ENCODE measurements at regions not wholly inside any gene's neighbourhood (a gene's known extent, or its start where the extent isn't known, plus 50 kb on each side); places are given as distances from the start of the nearest gene placed in this dataset.
"Not testable (repeated sequence)": the region's sequence is repeated elsewhere in the genome, so short reads cannot be mapped to it uniquely, and the experiment has no call there.

GRCh38 chr3:72269475-72269874 lies 484.5 kb upstream of the PROK2 start:
- no peak for DNase-seq

DNA sequence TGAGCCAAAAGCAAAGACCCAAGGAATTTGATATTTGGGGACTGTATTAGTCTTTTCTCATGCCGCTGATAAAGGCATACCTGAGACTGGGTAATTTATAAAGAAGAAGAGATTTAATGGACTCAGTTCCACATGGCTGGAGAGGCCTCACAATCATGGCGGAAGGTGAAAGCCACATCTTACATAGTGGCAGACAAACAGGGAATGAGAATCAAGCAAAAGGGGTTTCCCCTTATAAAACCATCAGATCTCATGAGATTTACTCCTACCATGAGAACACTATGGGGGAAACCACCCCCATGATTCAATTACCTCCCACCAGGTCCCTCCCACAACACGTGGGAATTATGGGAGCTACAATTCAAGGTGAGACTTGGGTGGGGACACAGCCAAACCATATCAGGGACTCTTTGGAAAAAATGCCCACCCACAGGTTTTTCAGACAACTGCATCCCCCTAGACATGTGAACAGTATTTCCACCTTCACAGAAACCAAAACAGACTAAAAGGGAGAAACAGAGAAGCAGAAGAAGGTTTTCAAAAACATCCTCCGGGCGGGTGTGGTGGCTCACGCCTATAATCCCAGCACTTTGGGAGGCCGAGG lies 482.1 kb upstream of the PROK2 start:
- not testable (repeated sequence) for DNase-seq

DNA sequence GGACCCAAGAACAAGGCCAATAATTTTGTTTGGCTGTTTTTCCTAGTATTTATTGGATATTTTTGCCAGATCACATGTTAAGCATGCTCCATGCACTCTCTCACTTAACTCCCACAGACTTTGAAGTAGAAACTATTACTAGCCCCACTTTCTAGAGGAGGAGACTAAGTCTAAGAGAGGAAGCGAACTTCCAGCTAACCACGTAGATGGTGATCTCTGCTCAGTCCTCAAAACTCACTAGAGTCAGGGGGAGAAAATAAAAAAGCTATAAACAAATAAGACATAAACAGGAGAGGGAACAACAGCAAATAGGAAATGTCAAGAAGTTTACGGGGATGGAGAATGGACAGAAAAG lies 481.0 kb upstream of the PROK2 start:
- no peak for DNase-seq

DNA sequence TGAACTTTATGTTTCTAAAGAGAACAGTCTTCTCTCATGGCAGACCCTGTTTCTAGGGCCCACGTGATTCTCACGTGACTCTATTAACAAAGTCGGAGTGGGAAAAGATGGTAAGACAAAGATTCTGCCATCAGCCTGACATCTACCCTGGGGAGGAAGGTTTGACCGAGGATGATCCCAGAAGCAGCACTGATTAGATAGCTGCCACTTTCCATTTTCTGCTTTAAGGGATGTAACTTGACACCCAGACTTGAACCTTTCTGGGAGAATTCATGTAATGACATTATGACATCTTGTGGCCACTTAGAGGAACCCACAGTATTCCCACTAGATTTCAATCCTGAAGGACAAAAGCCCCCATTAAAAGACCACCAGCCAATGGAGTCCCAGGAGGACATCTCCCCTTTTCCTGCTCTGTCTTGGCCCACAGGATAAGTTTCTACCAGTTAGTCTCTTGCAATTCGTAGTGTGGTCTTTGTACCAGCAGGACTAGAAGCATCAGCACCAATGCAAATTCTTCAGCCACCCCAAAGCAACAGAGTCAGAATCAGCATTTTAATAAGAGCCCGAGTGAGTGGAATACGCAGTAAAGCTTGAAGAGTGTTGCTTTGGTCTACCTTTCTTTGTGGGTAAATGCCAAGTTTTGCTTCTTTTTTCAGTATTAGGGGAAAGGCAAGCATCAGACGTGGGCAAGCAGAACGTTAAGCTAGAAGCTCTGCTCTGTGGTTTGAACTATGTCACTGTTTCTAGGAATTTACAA lies 480.5 kb upstream of the PROK2 start:
- DNase-seq, result no peak

DNA sequence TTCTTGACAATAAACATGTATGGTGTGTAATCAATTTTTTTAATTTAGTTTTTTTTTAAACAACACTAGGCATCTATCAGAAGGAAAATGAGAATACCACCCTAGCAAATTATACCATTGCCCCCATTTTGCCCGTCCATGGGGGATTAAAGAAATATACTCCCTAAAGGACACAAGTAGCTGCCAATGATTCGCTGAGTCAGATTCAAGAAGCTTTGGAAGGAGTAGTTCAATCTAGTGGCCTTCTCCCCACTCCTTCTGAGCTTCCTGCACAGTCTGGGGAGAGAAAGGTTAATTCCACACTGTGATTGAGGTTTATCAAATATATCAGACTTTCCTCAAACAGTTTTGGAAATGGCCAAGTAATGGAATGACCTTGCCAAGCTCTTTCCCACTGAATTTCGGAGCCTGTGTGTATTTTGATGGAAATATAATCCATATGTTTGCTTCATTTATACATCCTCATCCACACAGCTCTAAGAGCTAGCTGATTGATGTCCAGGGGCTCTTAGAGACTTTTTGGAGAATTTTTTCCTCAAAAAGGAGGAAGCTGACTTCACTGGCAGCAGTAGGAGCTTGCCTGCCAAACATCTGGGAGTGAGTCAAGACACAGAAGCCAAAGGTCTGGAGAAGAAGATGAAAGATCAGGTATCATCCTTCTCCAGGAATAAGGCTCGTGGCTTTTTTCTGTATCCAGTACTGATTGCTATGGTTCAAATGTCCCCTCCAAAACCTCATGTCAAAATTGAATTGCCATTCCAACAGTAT lies 478.5 kb upstream of the PROK2 start:
- no peak for DNase-seq

GRCh38 chr3:72262736-72263135 lies 477.8 kb upstream of the PROK2 start:
- no peak for DNase-seq

DNA sequence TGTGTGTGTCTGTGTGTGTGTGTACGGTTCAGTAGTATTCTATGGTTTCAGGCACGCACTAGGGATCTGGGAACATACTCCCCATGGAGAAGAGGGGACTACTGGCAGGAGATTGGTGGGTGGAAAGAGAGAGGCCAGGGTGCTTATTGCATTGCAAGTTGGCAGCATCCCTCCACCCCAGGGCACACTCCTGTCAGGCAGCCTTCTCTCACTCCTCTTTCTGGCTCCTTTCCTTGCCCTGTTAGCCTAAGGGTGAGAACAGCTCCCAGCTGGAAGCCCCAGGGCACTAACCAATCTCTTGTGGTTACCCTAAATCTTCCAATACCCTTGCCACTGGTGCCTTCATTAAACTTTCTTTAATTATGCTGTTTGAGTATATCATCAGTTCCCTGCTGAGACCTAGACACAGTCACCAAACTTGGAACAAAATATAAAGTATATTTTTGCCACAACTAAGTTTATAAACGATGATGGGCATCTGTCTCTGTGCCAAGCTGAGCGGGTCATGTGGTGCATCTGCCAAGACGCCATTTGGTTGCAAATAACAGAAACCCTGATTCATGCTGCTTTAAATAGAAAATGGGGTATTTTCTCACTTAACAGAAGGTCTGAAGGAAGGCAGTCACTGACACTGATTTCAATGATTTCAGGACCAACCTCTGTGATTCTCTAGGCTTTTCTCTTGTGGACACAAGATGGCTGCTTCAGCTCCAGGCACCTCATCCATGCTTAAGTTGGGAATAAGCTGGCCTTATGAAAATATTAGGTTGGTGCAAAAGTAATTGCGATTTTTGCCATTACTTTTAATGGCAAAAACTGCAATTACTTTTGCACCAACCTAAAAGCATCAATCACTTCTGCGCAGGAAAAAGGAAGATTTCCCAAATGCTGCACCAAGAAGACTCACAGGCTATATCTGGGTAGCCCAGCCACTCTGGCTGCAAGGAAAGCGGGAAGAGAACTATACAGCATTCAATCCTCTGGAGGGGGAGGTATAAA lies 476.9 kb upstream of the PROK2 start:
- peak; percentile 51 for DNase-seq

- no peak for DNase-seq
Observed at GRCh38 chr3:72260588-72260910, 475.6 kb upstream of the PROK2 start.

GRCh38 chr3:72259755-72260587 lies 475.0 kb upstream of the PROK2 start:
- no peak for DNase-seq

GRCh38 chr3:72258361-72259141 lies 473.6 kb upstream of the PROK2 start:
- DNase-seq, result peak; percentile 80

DNA sequence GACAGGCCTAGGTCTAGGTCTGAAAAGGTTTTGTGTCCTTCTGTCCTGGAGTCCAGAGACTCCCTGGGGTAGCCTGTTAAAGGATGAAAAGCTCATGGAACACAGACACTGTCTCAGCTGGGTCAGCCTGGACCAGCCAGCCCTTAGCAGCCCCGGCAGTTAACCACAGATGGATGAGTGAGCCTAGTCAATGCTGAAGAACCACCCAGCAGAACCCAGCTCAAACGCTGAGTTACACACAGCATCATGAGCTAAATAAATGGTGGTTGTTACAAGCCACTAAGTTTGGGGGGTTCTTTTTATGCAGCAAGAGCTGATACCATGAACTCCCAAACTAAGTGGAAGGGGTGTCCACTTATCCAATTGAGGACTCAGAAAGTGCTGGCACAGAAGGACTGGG lies 472.8 kb upstream of the PROK2 start:
- no peak for DNase-seq

GRCh38 chr3:72257203-72257602 lies 472.3 kb upstream of the PROK2 start:
- DNase-seq, result no peak

GRCh38 chr3:72256716-72257115 lies 471.8 kb upstream of the PROK2 start:
- no peak for DNase-seq

- peak; percentile 91 for DNase-seq
Observed at GRCh38 chr3:72255791-72256559, 471.0 kb upstream of the PROK2 start.

GRCh38 chr3:72255191-72255590 lies 470.2 kb upstream of the PROK2 start:
- DNase-seq, result peak; percentile 27

DNA sequence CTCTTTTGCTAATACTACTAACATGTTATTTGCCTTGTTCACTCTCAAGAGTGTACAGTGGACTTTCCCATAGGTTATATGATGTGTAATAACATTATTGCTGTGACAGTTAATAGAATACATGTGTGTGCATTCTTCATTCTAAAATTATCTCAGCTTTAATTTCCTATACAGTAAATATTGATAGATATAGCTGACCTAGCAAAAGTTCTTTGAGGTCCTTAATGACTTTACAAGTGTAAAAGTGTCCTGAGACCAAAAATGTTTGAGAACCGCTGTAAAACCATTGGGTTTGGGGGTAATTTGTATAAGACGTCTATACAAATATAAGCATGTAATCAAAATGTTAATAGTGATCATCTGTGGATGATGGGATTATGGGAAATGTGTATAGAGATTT lies 469.5 kb upstream of the PROK2 start:
- DNase-seq, result no peak

DNA sequence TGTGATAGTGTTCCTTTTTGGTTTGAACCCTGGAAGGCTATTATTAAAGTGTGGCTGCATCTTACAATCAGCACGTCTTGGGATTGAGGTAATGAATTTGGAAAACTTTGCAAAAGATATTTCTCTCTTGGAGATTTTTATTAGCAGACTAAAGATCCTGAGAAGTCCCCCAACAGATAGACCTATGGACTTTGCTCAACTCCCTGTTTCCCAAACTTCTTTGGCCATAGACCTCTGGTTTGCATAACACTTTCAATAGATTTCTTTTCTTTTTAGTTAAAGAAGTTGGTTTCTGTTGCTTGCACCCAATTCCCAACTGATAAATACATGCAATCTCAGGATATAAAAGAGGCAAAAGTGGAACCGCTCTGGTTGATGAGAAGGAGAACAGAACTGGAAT lies 465.8 kb upstream of the PROK2 start:
- no peak for DNase-seq

DNA sequence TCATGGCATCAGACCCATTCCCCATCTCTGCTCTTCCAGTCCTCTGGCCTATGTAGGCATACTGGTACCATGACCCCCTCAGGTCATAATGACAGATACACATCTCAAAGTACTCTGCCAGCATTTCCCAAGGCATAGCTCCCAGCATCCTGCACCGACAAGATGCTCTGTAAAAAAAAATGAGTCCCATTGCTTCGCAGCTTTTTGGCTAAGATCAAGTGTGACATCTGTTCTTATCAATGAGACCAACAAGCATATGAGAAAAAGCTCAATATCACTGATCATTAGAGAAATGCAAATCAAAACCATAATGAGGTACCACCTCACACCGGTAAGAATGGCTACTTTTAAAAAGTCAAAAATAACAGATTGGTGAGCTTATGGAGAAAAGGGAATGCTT lies 463.9 kb upstream of the PROK2 start:
- no peak for DNase-seq

GRCh38 chr3:72248389-72248761 lies 463.4 kb upstream of the PROK2 start:
- no peak for DNase-seq

- no peak for DNase-seq
Observed at GRCh38 chr3:72247645-72248388, 462.9 kb upstream of the PROK2 start.
